DMS79 (cell line): ENCODE measurements at regions not wholly inside any gene's neighbourhood (a gene's known extent, or its start where the extent isn't known, plus 50 kb on each side); places are given as distances from the start of the nearest gene placed in this dataset.
"Not testable (repeated sequence)": the region's sequence is repeated elsewhere in the genome, so short reads cannot be mapped to it uniquely, and the experiment has no call there.

Experiments
- DNase-seq: peaks from one replicate; lab custom pipeline; 2025; lab: John Stamatoyannopoulos, UW

- DNase-seq = no peak
Observed at GRCh38 chr1:227415115-227415790, 97.0 kb upstream of the CDC42BPA start.

- no peak for DNase-seq
Observed at GRCh38 chr1:227411066-227411465, 92.8 kb upstream of the CDC42BPA start.

- DNase-seq = not testable (repeated sequence)
Observed at GRCh38 chr1:227406332-227406731, 88.0 kb upstream of the CDC42BPA start.

GRCh38 chr1:227403535-227403934, 85.2 kb upstream of the CDC42BPA start:
- no peak for DNase-seq

GRCh38 chr1:227401562-227402342, 83.5 kb upstream of the CDC42BPA start:
- no peak for DNase-seq

GRCh38 chr1:227399152-227399730, 80.9 kb upstream of the CDC42BPA start:
- DNase-seq = no peak

GRCh38 chr1:227397354-227397978, 79.2 kb upstream of the CDC42BPA start:
- no peak for DNase-seq

GRCh38 chr1:227396539-227397353, 78.5 kb upstream of the CDC42BPA start:
- DNase-seq = no peak

GRCh38 chr1:227395426-227396028, 77.2 kb upstream of the CDC42BPA start:
- no peak for DNase-seq

GRCh38 chr1:227392984-227393764, 74.9 kb upstream of the CDC42BPA start:
- DNase-seq = no peak

GRCh38 chr1:227391879-227392278, 73.6 kb upstream of the CDC42BPA start:
- DNase-seq = no peak

GRCh38 chr1:227391211-227391610, 72.9 kb upstream of the CDC42BPA start:
- DNase-seq = no peak

GRCh38 chr1:227390525-227390924, 72.2 kb upstream of the CDC42BPA start:
- DNase-seq = no peak

GRCh38 chr1:227388214-227389168, 70.2 kb upstream of the CDC42BPA start:
- no peak for DNase-seq

- DNase-seq = no peak
Observed at GRCh38 chr1:227379555-227379892, 61.2 kb upstream of the CDC42BPA start.

- DNase-seq = no peak
Observed at GRCh38 chr1:227378871-227379554, 60.7 kb upstream of the CDC42BPA start.

- no peak for DNase-seq
Observed at GRCh38 chr1:227378181-227378580, 59.9 kb upstream of the CDC42BPA start.

GRCh38 chr1:227374846-227375245, 56.6 kb upstream of the CDC42BPA start:
- DNase-seq = no peak

GRCh38 chr1:227372726-227373130, 54.4 kb upstream of the CDC42BPA start:
- peak; percentile 87 for DNase-seq
